HEK293 (cell line): ENCODE measurements at regions not wholly inside any gene's neighbourhood (a gene's known extent, or its start where the extent isn't known, plus 50 kb on each side); places are given as distances from the start of the nearest gene placed in this dataset.

ENCODE experiments used
- CTCF ChIA-PET: fragments of 350-600 bp; formaldehyde crosslinking; extraction: SDS; loops from one replicate; lab custom pipeline; 2021; ENCODE audit warnings: antibody characterized with exemption; lab: Yijun Ruan, JAX
- POLR2A ChIA-PET: fragments of 300-600 bp; formaldehyde crosslinking; extraction: SDS; loops from one replicate; lab custom pipeline; 2020; ENCODE audit warnings: antibody characterized with exemption, inconsistent platforms; lab: Yijun Ruan, JAX
- H3K27ac ChIP-seq: fragments of 200-500 bp; sonication (Bioruptor generic); 2 replicates; pipeline ENCODE4 v1.5.1; 2014; ENCODE audit warnings: low read depth, low read length, control low read depth, inconsistent platforms; ENCODE audit errors: extremely low read depth
- H3K36me3 ChIP-seq, 2 experiments: fragments of 200-500 bp in 1 of 2; sonication (Bioruptor generic) in 1 of 2; 1 replicate in 1 of 2; 2 replicates in 1 of 2; pipeline ENCODE4 v1.5.1; 2014 to 2017; ENCODE audit warnings: inconsistent platforms in 2 of 2, low read length in 2 of 2; ENCODE audit not compliant: control insufficient read depth in 2 of 2, insufficient read depth in 1 of 2
- H3K4me1 ChIP-seq: fragments of 200-500 bp; sonication (Bioruptor generic); 2 replicates; pipeline ENCODE4 v1.5.1; 2014; ENCODE audit warnings: mild to moderate bottlenecking, low read length, inconsistent platforms; ENCODE audit not compliant: control insufficient read depth, insufficient read depth
- H3K4me3 ChIP-seq: 2 replicates; pipeline ENCODE4 v1.5.1; 2011; ENCODE audit warnings: low read depth, mild to moderate bottlenecking, control low read depth, low read length, moderate library complexity
- H3K9me3 ChIP-seq: fragments of 200-500 bp; sonication (Bioruptor generic); 2 replicates; pipeline ENCODE4 v1.5.1; 2014; ENCODE audit warnings: low read depth, low read length, inconsistent platforms; ENCODE audit not compliant: control insufficient read depth, insufficient read depth
- GLIS1 ChIP-seq: fragments of 450-650 bp; formaldehyde crosslinking; IDR thresholded peaks from 2 replicates; pipeline ENCODE4 v1.5.1; 2016; ENCODE audit warnings: missing biosample characterization, missing genetic modification characterization
- KLF7 ChIP-seq: fragments of 450-650 bp; formaldehyde crosslinking; IDR thresholded peaks from 2 replicates; pipeline ENCODE4 v1.5.1; 2016; ENCODE audit warnings: missing biosample characterization, missing genetic modification characterization, borderline replicate concordance
- MZF1 ChIP-seq: fragments of 450-650 bp; formaldehyde crosslinking; IDR thresholded peaks from 2 replicates; pipeline ENCODE4 v1.5.1; 2017; ENCODE audit warnings: missing biosample characterization, missing genetic modification characterization, borderline replicate concordance
- PRDM1 ChIP-seq: fragments of 450-650 bp; formaldehyde crosslinking; IDR thresholded peaks from 2 replicates; pipeline ENCODE4; 2016; ENCODE audit warnings: missing biosample characterization, missing genetic modification characterization
- SCRT1 ChIP-seq: fragments of 450-650 bp; formaldehyde crosslinking; IDR thresholded peaks from 2 replicates; pipeline ENCODE4 v1.5.1; 2016; ENCODE audit warnings: missing biosample characterization, missing genetic modification characterization, borderline replicate concordance
- SCRT2 ChIP-seq: fragments of 450-650 bp; formaldehyde crosslinking; IDR thresholded peaks from 2 replicates; pipeline ENCODE4 v1.5.1; 2016; ENCODE audit warnings: missing biosample characterization, missing genetic modification characterization
- SP7 ChIP-seq: fragments of 450-650 bp; formaldehyde crosslinking; IDR thresholded peaks from 2 replicates; pipeline ENCODE4 v1.5.1; 2016; ENCODE audit warnings: missing biosample characterization, missing genetic modification characterization
- ZBTB17 ChIP-seq: fragments of 450-650 bp; formaldehyde crosslinking; IDR thresholded peaks from 2 replicates; pipeline ENCODE4 v1.5.1; 2016; ENCODE audit warnings: missing biosample characterization, missing genetic modification characterization
- ZFP69B ChIP-seq: fragments of 450-650 bp; formaldehyde crosslinking; IDR thresholded peaks from 2 replicates; pipeline ENCODE4 v1.5.1; 2016; ENCODE audit warnings: missing biosample characterization, missing genetic modification characterization
- ZNF416 ChIP-seq: fragments of 450-650 bp; formaldehyde crosslinking; IDR thresholded peaks from 2 replicates; pipeline ENCODE4 v1.5.1; 2016; ENCODE audit warnings: missing biosample characterization, missing genetic modification characterization
- ZNF510 ChIP-seq: fragments of 450-650 bp; formaldehyde crosslinking; IDR thresholded peaks from 2 replicates; pipeline ENCODE4 v1.5.1; 2018; ENCODE audit warnings: mild to moderate bottlenecking, missing genetic modification characterization, missing biosample characterization; ENCODE audit not compliant: insufficient replicate concordance
- ZNF513 ChIP-seq: fragments of 450-650 bp; IDR thresholded peaks from 2 replicates; pipeline ENCODE4 v1.5.1; 2018; ENCODE audit warnings: missing biosample characterization, missing genetic modification characterization
- ZNF544 ChIP-seq: fragments of 450-650 bp; formaldehyde crosslinking; IDR thresholded peaks from 2 replicates; pipeline ENCODE4 v1.5.0; 2017; ENCODE audit warnings: missing biosample characterization, missing genetic modification characterization
- ZNF621 ChIP-seq: fragments of 450-650 bp; formaldehyde crosslinking; IDR thresholded peaks from 2 replicates; pipeline ENCODE4 v1.5.1; 2017; ENCODE audit warnings: missing biosample characterization, missing genetic modification characterization
- ZNF76 ChIP-seq: fragments of 450-650 bp; formaldehyde crosslinking; IDR thresholded peaks from 2 replicates; pipeline ENCODE4; 2016; ENCODE audit warnings: low read depth, missing biosample characterization, missing genetic modification characterization, borderline replicate concordance
- ZNF792 ChIP-seq: fragments of 450-650 bp; formaldehyde crosslinking; IDR thresholded peaks from 2 replicates; pipeline ENCODE4 v1.5.1; 2016; ENCODE audit warnings: missing biosample characterization, missing genetic modification characterization
- ZSCAN18 ChIP-seq: fragments of 450-650 bp; formaldehyde crosslinking; IDR thresholded peaks from 2 replicates; pipeline ENCODE4 v1.5.1; 2016; ENCODE audit warnings: missing biosample characterization, missing genetic modification characterization
- TF ChIP-seq, protein P1 (sequence below): fragments of 450-650 bp; formaldehyde crosslinking; IDR thresholded peaks from 2 replicates; pipeline ENCODE4 v1.5.1; 2017; ENCODE audit warnings: missing biosample characterization, mild to moderate bottlenecking, missing genetic modification characterization, moderate library complexity
- TF ChIP-seq, protein P2 (sequence below): fragments of 450-650 bp; formaldehyde crosslinking; IDR thresholded peaks from 2 replicates; pipeline ENCODE4 v1.5.1; 2016; ENCODE audit warnings: missing biosample characterization, missing genetic modification characterization

DNA sequence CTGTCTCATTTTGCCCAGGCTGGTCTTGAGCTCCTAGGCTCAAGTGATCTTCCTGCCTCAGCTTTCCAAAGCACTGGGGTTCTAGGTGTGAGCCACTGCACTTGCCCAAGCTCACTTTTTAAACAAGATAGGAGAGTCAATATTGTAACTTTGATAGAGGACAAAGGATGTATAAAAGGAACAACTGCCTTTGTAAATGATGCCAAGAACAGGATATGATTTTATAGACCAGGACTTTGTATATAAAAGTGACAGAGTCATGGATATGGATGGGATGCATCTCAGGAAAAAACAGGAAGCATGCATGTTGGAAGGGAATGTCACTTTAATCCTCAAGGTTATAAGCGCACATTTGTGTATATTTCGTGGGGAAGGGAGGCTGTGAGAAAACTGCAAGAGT lies 338.4 kb downstream of the PRL start (continued):
- no peak for TF ChIP-seq ZNF76 (tag by site-specific recombination)
- TF ChIP-seq, protein P1, sequence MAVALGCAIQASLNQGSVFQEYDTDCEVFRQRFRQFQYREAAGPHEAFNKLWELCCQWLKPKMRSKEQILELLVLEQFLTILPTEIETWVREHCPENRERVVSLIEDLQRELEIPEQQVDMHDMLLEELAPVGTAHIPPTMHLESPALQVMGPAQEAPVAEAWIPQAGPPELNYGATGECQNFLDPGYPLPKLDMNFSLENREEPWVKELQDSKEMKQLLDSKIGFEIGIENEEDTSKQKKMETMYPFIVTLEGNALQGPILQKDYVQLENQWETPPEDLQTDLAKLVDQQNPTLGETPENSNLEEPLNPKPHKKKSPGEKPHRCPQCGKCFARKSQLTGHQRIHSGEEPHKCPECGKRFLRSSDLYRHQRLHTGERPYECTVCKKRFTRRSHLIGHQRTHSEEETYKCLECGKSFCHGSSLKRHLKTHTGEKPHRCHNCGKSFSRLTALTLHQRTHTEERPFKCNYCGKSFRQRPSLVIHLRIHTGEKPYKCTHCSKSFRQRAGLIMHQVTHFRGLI: no peak

GRCh38 chr6:21961226-21961625 lies 335.6 kb downstream of the PRL start:
- TF ChIP-seq KLF7: no peak
- no peak for TF ChIP-seq MZF1 (tag by site-specific recombination)
- TF ChIP-seq ZBTB17: no peak
- TF ChIP-seq, protein P2, sequence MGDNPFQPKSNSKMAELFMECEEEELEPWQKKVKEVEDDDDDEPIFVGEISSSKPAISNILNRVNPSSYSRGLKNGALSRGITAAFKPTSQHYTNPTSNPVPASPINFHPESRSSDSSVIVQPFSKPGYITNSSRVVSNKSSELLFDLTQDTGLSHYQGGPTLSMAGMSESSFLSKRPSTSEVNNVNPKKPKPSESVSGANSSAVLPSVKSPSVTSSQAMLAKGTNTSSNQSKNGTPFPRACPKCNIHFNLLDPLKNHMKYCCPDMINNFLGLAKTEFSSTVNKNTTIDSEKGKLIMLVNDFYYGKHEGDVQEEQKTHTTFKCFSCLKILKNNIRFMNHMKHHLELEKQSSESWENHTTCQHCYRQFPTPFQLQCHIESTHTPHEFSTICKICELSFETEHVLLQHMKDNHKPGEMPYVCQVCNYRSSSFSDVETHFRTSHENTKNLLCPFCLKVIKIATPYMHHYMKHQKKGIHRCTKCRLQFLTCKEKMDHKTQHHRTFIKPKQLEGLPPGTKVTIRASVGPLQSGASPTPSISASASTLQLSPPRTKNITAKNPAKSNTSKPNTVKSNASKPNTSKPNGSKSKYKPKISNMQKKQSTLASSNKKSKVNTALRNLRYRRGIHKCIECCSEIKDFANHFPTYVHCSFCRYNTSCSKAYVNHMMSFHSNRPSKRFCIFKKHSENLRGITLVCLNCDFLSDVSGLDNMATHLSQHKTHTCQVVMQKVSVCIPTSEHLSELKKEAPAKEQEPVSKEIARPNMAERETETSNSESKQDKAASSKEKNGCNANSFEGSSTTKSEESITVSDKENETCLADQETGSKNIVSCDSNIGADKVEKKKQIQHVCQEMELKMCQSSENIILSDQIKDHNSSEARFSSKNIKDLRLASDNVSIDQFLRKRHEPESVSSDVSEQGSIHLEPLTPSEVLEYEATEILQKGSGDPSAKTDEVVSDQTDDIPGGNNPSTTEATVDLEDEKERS: no peak
- no peaks in the 10 kb centered on the region for H3K9me3 ChIP-seq
- H3K36me3 ChIP-seq: no peaks in the 10 kb centered on the region
- ChIA-PET POLR2A (interaction anchor here (0.7 kb wide), 1 partner anchor 165 kb away, joined by 4 read pairs; no protein-coding TSS in a partner anchor), CTCF (interaction anchor here (0.7 to 1.3 kb wide), 3 partner anchors 9 to 372 kb away, joined by 3 to 6 read pairs (median 3); no protein-coding TSS in a partner anchor)
- no peaks in the 10 kb centered on the region for H3K4me1 ChIP-seq
- H3K4me3 ChIP-seq: no peak overlapping the region
- no peak overlapping the region for H3K27ac ChIP-seq

GRCh38 chr6:21965016-21965415 lies 331.8 kb downstream of the PRL start:
- Histone ChIP-seq H3K4me1 (0 out of 2 replicates have a peak, but pooled peaks cover 3% of the 10 kb centered on the region), H3K4me3 (no peak overlapping the region), H3K27ac (no peak overlapping the region), H3K9me3 (no peaks in the 10 kb centered on the region), H3K36me3 (no peaks in the 10 kb centered on the region)
- no peak for TF ChIP-seq ZFP69B
- TF ChIP-seq ZNF544 (tag by site-specific recombination): no peak
- TF ChIP-seq ZNF792 (tag by site-specific recombination): no peak
- ChIA-PET CTCF (no interaction called here), POLR2A (no interaction called here)

- H3K4me3 ChIP-seq: no peak overlapping the region
- no peak overlapping the region for H3K27ac ChIP-seq
- H3K9me3 ChIP-seq: no peaks in the 10 kb centered on the region
- POLR2A ChIA-PET: no interaction called here
- CTCF ChIA-PET: interaction anchor here (0.7 kb wide), 1 partner anchor 246 kb away, joined by 4 read pairs; no protein-coding TSS in a partner anchor
- no peaks in the 10 kb centered on the region for H3K36me3 ChIP-seq
- TF ChIP-seq ZNF621 (tag by site-specific recombination): no peak
- TF ChIP-seq ZSCAN18 (tag by site-specific recombination): no peak
- TF ChIP-seq SCRT2 (tag by site-specific recombination): peak; percentile 47; the same call in 1 of the 2 replicates
- TF ChIP-seq GLIS1 (tag by site-specific recombination): no peak
- peak; percentile 42 for TF ChIP-seq PRDM1 (tag by site-specific recombination)
- TF ChIP-seq SP7 (tag by site-specific recombination): no peak
- no peak for TF ChIP-seq ZNF513
- no peak for TF ChIP-seq ZNF416 (tag by site-specific recombination)
- 0 out of 2 replicates have a peak, but pooled peaks have one; percentile 41 for TF ChIP-seq SCRT1 (tag by site-specific recombination)
- no peak for TF ChIP-seq ZNF510 (tag by site-specific recombination)
- H3K4me1 ChIP-seq: peaks cover 6% of the 10 kb centered on the region
These were observed 330.8 kb downstream of the PRL start for GRCh38 chr6:21965953-21966539.
